SK-N-DZ (cell line): ENCODE measurements at regions not wholly inside any gene's neighbourhood (a gene's known extent, or its start where the extent isn't known, plus 50 kb on each side); places are given as distances from the start of the nearest gene placed in this dataset.
A peak's percentile ranks its signal among the peaks of the same experiment; 100 is the strongest.
"Not testable (repeated sequence)": the region's sequence is repeated elsewhere in the genome, so short reads cannot be mapped to it uniquely, and the experiment has no call there.

Source experiments
- DNase-seq: peaks from one replicate; pipeline ENCODE4 v3.0.0-alpha.2; 2015; ENCODE audit warnings: low spot score

DNA sequence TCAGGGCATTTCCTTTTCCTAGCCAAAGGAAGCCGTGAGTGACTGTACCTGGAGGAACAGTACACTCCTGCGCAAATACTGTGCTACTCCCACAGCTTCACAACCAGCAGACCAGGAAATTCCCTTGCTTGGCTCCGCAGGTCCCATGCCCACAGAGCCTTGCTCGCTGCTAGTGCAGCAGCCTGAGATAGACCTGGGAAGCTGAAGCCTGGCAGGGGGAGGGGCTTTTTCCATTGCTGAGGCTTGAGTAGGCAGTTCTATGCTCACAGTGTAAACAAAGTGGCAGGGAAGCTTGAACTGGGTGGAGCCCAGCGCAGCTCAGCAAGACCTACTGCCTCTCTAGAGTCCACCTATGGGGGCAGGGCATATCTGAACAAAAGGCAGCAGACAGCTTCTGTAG lies 291.2 kb downstream of the HGF start:
- no peak for DNase-seq

DNA sequence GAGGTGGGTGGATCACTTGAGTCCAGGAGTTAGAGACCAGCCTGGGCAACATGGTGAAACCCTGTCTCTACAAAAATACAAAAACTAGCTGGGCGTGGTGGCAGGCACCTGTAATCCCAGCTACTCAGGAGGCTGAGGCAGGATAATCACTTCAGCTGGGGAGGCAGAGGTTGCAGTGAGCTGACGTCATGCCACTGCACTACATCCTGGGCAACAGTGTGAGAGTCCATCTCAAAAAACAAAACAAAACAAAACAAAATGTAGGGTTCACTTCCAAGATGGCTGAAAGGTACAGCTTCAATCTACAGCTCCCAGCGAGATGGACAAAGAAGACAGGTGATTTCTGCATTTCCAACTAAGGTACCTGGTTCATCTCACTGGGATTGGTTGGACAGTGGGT lies 291.6 kb downstream of the HGF start:
- not testable (repeated sequence) for DNase-seq

DNA sequence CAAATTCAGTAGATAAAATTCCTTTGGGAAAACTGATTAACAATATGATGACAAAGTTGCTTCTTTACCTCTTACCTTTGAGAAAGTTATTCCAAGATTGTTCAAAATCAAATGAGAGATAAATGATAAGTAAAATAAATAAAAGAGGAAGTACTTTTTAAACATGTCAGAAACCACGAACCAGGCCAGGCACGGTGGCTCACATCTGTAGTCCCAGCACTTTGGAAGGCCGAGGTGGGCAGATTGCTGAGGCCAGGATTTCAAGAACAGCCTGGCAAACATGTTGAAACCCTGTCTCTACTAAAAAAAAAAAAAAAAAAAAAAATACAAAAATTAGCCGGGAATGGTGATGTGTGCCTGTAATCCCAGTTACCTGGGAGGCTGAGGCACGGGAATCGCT lies 296.6 kb downstream of the HGF start:
- no peak for DNase-seq

DNA sequence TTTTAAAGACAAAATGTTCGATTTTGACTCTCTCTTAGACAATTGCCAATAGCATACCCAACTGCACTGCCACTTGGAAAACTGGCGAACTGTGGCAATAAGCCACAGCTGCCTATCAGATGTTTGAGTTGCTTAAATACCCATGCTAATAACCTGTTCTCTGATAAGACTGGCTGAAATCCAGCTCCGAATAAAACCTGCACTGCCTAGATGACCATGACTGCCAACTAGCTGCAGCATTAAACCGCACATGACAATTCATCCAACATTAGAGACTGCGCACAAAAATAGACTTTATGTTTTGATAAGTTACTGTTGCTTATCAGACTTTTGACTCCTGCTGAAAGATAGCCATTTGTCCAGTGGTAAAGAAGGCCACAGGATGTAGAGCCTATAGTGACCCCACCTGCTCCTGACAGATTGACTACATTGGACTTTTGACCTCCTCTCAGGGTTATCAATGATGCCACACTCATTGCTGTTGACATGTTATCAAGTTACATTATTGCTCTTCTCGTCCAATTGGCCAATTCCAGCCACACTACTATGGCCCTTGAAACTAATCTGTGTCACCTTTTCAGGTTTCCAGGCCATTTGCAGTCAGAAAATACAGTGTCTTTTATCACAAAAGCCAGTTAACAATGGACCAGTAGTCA lies 299.0 kb downstream of the HGF start:
- no peak for DNase-seq

DNA sequence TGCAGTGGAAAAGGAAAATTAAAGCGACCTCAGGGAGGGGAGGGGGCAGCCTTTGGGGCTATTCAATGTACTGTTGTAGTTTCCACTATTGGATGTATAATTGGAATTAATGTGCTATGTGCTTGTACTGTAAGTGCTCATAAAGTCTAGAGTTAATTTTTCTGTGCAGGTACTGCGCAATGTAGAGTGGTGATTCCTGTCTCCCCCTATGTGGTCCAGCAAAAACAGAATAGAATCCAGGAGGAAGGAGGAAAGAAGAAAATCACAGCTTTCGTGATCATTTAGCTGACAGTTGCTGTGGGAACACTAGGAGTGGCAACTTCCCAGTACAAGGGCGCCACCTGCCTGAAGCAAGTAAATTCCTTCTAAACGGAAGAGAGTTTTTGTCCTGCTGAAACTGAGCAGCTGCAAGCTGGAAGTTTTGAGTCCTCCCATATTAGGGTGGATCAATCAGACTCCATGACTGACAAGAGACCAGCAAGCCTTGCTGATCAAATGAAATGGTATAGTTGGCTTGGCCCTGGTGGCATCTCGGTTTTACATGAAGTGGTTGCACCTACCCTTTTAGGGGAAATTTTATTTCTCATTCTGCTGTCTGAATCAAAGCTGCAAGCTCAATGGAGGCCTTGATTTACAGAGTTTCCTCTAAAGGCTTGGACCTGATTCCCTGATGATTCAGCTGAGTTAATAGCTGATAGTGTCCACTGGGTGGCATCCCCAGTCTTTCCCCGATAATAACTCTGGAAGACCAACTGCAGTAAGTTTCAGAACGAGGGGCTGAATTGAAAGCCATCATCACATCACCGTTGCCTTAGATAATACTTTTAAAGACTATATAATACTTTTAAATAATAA lies 299.8 kb downstream of the HGF start:
- DNase-seq = peak; percentile 73

DNA sequence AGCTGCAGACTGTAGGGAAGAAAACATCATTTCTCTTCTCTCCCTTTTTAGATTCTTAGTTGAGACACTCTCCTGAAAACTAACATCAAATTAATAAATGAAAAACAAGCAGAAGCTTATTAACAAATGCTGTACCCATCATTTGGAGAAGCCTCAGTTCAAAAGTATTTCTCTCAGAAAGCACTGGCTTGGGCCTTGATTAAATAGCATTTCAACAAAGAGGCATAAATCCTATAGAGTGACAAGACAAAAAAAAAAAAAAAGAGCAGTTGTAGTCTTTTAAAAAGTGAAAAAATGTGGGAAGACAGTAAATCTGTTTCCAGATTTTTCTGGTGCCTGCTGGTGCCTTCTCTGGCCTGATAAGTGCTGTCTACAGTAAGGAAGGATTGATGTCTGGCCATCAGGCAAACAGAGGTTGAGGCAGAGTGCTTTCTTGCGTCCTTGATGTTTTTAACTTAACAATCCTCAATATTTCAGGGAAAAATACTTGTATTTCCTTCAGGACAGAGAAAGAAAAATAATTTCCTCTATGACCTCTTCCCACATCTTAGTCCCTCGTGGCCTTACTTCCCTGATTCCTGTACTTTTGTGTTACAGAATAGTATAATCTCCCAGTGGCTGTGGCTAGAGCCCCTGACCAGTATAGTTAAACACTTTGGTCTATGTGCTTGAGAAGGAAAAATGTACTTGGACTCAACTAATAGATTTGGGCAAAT lies 300.5 kb downstream of the HGF start:
- no peak for DNase-seq

DNA sequence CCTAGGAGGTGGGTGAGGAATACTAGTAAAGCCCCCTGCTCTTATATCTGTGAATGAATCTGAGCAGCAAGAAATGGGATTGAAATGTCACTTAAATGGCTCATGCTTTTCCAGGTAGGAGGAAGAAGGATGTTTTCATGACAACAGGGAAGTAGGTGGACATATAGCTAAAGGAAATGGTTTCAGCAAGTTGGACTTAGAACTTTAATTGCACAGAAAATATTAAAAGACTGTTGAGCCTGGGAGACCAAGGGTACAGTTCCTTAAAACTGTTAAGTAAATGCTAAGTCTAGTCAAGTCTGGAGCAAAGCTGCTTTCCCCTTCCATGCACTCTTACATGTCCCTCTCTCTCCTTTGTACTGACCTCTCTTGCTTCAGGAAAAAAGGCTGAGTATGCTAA lies 301.3 kb downstream of the HGF start:
- DNase-seq = no peak

DNA sequence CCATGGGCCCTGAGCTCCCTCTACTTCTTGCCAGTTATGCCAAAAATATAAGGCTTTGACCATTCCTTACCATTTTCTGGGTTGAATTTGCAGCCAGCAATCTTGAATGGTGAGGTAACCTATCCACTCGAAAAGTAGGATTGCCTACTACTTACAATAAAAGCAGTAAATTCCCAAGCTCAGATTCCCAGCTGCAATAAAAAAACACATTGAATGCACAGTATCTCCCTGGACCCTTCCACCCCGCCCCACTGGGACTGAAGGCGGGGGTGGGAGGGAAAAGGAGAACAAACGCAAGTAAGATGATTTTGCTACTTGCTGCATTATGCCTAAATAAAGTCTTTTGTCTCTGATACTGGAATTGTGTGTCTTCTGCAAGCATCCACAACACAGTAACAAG lies 301.9 kb downstream of the HGF start:
- no peak for DNase-seq

DNA sequence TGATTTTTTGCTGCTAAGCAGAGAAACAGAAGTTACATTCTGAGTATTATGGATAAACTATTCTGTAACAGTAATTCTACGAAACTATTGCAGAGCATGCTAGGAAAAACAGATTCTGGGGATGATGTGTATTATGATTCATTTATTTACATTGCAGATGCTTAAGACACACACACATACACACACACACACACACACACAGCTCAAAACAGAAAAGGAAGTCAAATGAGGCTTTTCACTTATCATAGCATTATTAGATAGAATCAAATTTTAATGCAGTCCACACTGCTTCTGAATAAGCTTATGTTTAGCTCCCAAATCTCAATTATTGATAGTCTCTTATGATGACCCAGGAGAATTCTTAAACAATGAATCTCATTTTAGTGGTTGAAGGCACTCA lies 307.2 kb downstream of the HGF start:
- no peak for DNase-seq

DNA sequence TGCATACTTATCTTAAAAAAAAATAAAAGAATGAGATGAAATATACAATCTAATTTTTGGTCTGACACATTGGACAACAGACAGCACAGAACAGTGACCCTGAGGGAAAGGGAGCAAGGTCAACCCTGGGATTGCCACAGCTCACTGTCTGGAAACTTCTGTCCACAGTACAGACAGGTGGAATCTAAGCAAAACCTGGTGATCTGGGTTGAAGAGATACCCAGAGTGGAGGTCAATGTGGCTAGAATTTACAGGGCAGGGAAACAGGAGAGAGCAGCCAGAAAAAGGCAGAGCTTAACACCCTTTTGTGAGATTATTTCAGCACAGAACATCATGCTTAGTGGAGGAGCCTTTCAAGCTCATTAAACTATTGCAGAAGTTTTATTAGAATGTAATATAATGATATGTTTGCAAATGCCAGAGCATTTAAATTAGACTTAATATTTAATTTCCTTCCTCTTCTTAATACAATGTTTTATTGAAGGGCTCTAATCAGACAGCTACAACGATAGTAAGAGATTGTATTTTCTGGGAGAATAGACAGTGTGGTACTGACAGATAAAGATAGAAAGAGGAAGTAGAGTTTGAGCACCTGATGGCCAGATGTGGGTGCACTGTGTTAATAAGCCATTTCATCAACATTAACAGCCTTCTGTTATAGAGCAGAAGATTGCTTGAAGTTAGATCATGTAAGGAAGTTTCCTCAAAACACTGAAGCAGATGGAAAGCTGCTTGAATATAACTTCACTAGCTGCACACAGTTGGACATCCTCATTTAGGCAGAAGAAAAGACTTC lies 309.4 kb downstream of the HGF start:
- DNase-seq = no peak

DNA sequence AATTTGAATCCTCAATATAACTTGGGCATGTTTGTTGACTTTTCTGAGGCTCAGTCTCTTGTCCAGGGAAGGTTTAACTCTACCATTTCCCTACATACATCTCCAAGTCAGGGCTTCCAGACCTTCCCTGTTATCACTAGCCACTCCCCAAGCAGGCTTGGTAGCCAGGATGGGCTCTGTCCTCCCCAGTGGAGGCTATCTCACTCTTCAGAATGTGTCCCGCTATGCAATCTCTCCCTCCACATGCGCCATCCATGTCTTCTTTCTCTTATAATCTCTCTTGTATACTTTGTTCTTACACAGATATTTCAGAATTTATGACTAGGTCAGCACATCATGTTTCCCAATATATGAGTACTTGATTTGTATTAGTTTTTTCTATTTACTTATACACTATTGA lies 310.4 kb downstream of the HGF start:
- DNase-seq = no peak

DNA sequence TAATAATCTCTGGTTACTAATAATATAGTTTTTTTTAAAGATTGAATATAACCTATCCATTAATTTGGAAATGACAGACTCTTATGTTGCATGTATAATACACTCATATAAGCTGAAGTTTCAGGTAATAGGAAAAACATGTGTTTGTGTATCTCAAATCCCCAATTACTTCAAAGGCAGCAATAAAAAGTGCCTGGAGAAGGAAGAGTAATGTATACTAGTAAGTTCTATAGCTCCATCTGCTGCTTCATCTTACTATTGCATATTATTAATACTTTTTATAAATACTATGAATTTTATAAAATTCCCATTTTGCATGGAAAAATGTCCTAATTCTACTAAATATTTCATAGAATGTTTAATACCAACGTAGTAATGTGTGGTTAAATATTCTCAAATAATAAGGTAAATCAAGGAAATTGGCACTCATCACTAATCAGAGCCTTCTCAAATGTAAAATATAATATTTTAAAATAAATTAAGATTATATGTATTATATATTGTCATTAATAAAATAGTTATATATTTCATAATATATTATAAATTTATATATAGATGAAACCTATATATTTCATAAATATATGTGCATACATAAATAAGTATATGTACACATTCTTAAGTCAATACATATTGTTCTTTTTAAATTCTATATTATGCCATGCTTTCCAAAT lies 311.9 kb downstream of the HGF start:
- DNase-seq = no peak

DNA sequence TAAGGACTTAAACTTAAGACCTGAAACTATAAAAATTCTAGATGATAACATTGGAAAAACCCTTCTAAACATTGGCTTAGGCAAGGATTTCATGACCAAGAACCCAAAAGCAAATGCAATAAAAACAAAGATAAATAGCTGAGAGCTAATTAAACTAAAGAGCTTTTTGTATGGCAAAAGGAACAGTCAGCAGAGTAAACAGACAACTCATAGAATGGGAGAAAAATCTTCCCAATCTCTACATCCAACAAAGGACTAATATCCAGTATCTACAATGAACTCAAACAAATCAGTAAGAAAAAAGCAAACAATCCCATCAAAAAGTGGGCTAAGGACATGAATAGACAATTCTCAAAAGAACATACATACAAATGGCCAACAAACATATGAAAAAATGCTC lies 316.1 kb downstream of the HGF start:
- DNase-seq = not testable (repeated sequence)

DNA sequence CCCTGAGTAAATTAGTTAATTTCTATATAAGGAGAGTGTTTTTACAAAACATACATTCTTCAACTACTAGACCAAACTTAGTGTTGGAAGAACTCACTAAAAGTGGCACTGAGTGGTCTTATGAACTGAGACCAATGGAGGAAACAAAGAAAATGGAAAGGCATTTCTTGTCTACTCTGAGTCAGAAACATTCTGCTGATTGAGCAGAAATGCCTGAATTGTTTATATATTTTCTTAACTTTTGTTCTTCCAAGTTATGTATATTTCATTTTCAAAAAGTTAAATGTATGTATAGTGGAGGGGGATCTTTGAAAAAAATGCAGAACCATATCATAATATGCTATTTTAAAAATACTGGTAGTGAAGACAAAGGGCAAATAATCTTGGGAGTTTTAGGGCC lies 320.7 kb downstream of the HGF start:
- no peak for DNase-seq

DNA sequence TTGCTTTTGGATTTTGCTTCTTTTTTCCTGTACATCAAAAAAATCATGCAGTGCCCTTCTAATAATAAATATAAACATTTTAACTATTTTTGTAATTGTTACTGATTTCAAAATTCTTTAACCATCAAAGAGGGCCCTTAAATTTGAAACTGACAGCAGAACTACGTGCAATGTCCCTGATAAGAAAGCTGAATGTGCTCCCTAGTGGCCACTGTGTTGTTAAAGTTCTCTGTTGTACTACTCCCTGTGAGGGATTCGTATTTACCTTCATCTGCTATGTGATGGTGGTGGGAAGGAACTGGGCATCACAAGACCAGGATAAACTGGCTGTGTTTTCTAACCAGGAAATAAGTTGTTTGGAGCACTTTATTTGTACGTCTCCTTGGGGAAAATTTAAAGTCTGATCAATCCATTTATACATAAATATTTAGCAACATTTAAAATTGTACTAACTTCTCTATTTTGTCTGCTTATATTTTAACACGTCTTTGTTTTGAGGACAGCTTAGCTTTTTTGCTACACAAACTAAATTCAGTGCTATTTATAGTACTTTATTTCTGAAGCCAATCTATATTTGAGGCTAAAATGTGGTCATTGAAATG lies 322.4 kb downstream of the HGF start:
- DNase-seq = peak; percentile 36

DNA sequence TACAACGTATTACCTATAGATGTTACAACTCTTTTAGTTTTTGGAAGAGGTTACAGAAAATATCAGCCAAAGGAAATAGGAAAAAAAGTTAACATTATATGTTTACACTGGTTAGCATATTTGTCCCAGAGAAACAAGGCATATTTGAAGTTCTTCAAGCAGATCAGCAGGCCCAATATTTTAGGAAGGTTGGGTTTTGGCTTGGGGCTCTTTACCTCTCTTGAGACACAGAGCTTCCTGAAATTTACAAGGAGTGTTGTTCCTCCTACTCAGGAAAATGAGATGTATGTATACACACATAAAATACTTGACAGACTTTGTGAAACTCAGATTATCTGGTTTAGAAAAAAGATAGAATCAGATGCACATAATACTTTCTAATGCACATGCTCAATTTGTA lies 323.6 kb downstream of the HGF start:
- no peak for DNase-seq

DNA sequence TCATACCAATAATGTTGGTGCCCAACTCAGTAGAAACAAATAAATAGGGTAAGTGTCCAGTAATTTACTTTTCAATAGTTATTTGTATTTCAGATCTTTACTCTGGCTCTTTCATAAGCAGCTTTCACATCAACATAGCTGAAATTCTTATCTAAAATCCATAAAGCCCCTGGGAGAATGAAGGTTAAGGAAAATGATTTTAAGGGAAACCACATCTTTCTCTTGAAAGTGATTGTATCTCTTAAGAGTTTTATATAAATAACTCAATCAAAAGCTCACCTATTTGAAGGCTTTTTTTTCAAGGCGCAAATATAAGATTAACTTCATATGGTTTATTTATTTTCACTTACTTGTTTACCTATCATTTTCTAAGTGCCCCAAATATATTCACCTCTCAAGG lies 324.4 kb downstream of the HGF start:
- no peak for DNase-seq

DNA sequence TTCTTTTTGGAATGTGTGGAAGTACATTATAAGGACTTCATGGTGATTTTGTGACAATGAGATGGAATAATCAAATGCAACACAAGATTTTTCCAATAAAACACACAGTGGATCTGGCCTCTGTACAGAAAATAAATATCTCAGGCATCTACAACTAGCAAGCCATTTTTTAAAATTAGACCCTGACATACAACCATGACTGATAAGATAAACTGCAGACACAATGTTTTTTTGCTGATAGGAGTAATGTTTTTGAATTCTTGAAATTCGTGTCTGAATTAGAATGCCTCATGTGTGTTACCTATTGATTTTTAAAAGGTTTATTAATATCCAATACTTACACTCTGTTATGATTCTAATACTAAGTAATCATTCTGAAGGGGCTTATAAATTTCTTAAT lies 328.1 kb downstream of the HGF start:
- no peak for DNase-seq

DNA sequence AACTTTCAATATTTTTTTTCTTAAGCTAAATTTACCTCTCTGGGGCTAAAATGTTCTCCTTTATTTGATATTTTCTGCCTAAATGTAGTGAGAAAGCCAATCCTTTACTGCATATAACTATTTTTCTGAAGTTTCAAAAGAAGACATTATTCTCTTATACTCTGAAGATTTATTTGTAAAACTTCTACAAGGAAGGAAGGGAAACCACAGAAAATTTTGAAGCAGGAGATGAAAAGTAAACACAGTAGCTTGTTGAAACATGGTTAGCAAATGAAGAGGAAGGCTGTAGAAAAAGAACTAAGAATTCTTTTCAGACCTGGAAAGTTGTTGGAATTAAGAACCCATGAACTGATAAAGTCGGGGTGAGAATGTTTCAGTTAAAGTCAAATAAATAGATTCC lies 330.3 kb downstream of the HGF start:
- DNase-seq = no peak

DNA sequence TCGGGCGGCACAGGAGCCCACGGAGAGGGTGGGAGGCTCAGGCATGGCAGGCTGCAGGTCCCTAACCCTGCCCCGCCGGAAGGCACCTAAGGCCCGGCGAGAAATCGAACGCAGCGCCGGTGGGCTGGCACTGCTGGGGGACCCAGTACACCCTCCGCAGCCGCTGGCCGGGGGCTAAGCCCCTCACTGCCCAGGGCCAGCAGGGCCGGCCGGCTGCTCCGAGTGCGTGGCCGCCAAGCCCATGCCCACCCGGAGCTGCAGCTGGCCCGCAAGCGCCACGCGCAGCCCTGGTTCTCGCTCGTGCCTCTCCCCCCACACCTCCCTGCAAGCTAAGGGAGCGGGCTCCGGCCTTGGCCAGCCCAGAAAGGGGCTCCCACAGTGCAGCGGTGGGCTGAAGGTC lies 332.7 kb downstream of the HGF start:
- DNase-seq = not testable (repeated sequence)
